ENCODE measurements at regions not wholly inside any gene's neighbourhood (a gene's known extent, or its start where the extent isn't known, plus 50 kb on each side); places are given as distances from the start of the nearest gene placed in this dataset.

GRCh38 chr5:40071870-40072269, 607.8 kb upstream of the PTGER4 start:
- FAIRE-seq = no peak
- dilution Hi-C loops (cut with MboI; ENCODE audit: extremely low pct_ligation_motif_present, low sequenced_read_pairs) = no loop called here

GRCh38 chr5:40066616-40067015, 613.1 kb upstream of the PTGER4 start:
- H3K9me1 ChIP-seq (ENCODE audit: control insufficient read depth, extremely low read depth, insufficient read depth, low read length) = no peaks in the 10 kb centered on the region
- FAIRE-seq = no peak
- H3K4me1 ChIP-seq (ENCODE audit: control insufficient read depth, extremely low read depth, insufficient read depth, low read length) = no peaks in the 10 kb centered on the region
- dilution Hi-C loops (cut with MboI; ENCODE audit: extremely low pct_ligation_motif_present, low sequenced_read_pairs) = no loop called here
- H2AFZ ChIP-seq (ENCODE audit: control insufficient read depth, low read length) = no peak overlapping the region
- no peak overlapping the region for H3K4me2 ChIP-seq (ENCODE audit: control insufficient read depth, extremely low read depth, insufficient read depth, low read depth, low read length)
- no peak for DNase-seq (ENCODE audit: low read depth, low spot score)
- H4K20me1 ChIP-seq (ENCODE audit: control insufficient read depth, extremely low read depth, insufficient read depth, low read length) = no peaks in the 10 kb centered on the region
- H3K9ac ChIP-seq (ENCODE audit: control insufficient read depth, extremely low read depth, insufficient read depth, low read length) = no peak overlapping the region
- H3K9me3 ChIP-seq (ENCODE audit: control insufficient read depth, low read depth, low read length) = no peaks in the 10 kb centered on the region
- no peak overlapping the region for H3K4me3 ChIP-seq (ENCODE audit: control insufficient read depth in 2 of 3, extremely low read depth in 1 of 3, insufficient read depth in 2 of 3, low read depth in 1 of 3, low read length in 3 of 3)
- H3K27ac ChIP-seq (ENCODE audit: control insufficient read depth, insufficient read depth, low read length) = no peak overlapping the region
- TF ChIP-seq EZH2 (IDR thresholded peaks at IDR 0.05; ENCODE audit: low read length) = no peak
- TF ChIP-seq, protein P1, sequence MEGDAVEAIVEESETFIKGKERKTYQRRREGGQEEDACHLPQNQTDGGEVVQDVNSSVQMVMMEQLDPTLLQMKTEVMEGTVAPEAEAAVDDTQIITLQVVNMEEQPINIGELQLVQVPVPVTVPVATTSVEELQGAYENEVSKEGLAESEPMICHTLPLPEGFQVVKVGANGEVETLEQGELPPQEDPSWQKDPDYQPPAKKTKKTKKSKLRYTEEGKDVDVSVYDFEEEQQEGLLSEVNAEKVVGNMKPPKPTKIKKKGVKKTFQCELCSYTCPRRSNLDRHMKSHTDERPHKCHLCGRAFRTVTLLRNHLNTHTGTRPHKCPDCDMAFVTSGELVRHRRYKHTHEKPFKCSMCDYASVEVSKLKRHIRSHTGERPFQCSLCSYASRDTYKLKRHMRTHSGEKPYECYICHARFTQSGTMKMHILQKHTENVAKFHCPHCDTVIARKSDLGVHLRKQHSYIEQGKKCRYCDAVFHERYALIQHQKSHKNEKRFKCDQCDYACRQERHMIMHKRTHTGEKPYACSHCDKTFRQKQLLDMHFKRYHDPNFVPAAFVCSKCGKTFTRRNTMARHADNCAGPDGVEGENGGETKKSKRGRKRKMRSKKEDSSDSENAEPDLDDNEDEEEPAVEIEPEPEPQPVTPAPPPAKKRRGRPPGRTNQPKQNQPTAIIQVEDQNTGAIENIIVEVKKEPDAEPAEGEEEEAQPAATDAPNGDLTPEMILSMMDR (optimal IDR thresholded peaks at IDR 0.05 in 1 of 3, IDR thresholded peaks at IDR 0.05 in 1 of 3, conservative IDR thresholded peaks at IDR 0.05 in 1 of 3; ENCODE audit: extremely low read depth in 1 of 3, insufficient read depth in 2 of 3, low read length in 3 of 3) = no peak
- no peaks in the 10 kb centered on the region for H3K79me2 ChIP-seq (ENCODE audit: control insufficient read depth, insufficient read depth, low read length)
- H3K27me3 ChIP-seq (ENCODE audit: control insufficient read depth, extremely low read depth, insufficient read depth, low read length) = no peaks in the 10 kb centered on the region
- H3K36me3 ChIP-seq (ENCODE audit: control insufficient read depth in 2 of 2, extremely low read depth in 1 of 2, insufficient read depth in 2 of 2, low read length in 2 of 2) = no peaks in the 10 kb centered on the region

More at GRCh38 chr5:40071870-40072269, 607.8 kb upstream of the PTGER4 start:
- Histone ChIP-seq H3K9ac (ENCODE audit: control insufficient read depth, extremely low read depth, insufficient read depth, low read length) (no peak overlapping the region), H3K9me1 (ENCODE audit: control insufficient read depth, extremely low read depth, insufficient read depth, low read length) (no peaks in the 10 kb centered on the region), H3K4me2 (ENCODE audit: control insufficient read depth, extremely low read depth, insufficient read depth, low read depth, low read length) (no peak overlapping the region), H3K27me3 (ENCODE audit: control insufficient read depth, extremely low read depth, insufficient read depth, low read length) (no peaks in the 10 kb centered on the region), H4K20me1 (ENCODE audit: control insufficient read depth, extremely low read depth, insufficient read depth, low read length) (no peaks in the 10 kb centered on the region), H3K27ac (ENCODE audit: control insufficient read depth, insufficient read depth, low read length) (no peak overlapping the region), H3K4me3 (ENCODE audit: control insufficient read depth in 2 of 3, extremely low read depth in 1 of 3, insufficient read depth in 2 of 3, low read depth in 1 of 3, low read length in 3 of 3) (no peak overlapping the region), H3K4me1 (ENCODE audit: control insufficient read depth, extremely low read depth, insufficient read depth, low read length) (no peaks in the 10 kb centered on the region), H2AFZ (ENCODE audit: control insufficient read depth, low read length) (no peak overlapping the region), H3K79me2 (ENCODE audit: control insufficient read depth, insufficient read depth, low read length) (no peaks in the 10 kb centered on the region), H3K9me3 (ENCODE audit: control insufficient read depth, low read depth, low read length) (no peaks in the 10 kb centered on the region), H3K36me3 (ENCODE audit: control insufficient read depth in 2 of 2, extremely low read depth in 1 of 2, insufficient read depth in 2 of 2, low read length in 2 of 2) (no peaks in the 10 kb centered on the region)
- TF ChIP-seq, protein P1 (optimal IDR thresholded peaks at IDR 0.05 in 1 of 3, IDR thresholded peaks at IDR 0.05 in 1 of 3, conservative IDR thresholded peaks at IDR 0.05 in 1 of 3; ENCODE audit: extremely low read depth in 1 of 3, insufficient read depth in 2 of 3, low read length in 3 of 3) = no peak
- no peak for TF ChIP-seq EZH2 (IDR thresholded peaks at IDR 0.05; ENCODE audit: low read length)
- no peak for DNase-seq (ENCODE audit: low read depth, low spot score)
